SHP77 treated with DMSO at 0.1 percent for 48 hours (cell line): ENCODE measurements at regions not wholly inside any gene's neighbourhood (a gene's known extent, or its start where the extent isn't known, plus 50 kb on each side); places are given as distances from the start of the nearest gene placed in this dataset.
"Not testable (repeated sequence)": the region's sequence is repeated elsewhere in the genome, so short reads cannot be mapped to it uniquely, and the experiment has no call there.

Experiments used
- DNase-seq: peaks from one replicate; lab custom pipeline; 2025; lab: John Stamatoyannopoulos, UW

- DNase-seq = no peak
Observed at GRCh38 chr10:32217216-32217615, 129.7 kb downstream of the EPC1 start.

DNA sequence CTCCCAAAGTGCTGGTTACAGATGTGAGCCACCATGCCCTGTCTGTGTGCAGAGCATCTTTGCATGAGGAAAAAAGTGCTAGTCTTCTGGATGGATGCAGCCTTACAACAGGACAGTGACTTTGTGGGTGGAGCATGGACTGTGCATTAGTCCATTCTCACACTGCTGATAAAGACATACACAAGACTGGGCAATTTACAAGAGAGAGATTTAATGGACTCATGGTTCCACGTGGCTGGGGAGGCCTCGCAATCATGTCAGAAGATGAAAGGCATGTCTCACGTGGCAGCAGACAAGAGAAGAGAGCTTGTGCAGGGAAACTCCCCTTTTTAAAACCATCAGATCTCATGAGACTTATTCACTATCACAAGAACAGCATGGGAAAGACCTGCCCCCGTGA, 133.1 kb downstream of the EPC1 start:
- DNase-seq = not testable (repeated sequence)

GRCh38 chr10:32211046-32211363, 136.0 kb downstream of the EPC1 start:
- DNase-seq = no peak

DNA sequence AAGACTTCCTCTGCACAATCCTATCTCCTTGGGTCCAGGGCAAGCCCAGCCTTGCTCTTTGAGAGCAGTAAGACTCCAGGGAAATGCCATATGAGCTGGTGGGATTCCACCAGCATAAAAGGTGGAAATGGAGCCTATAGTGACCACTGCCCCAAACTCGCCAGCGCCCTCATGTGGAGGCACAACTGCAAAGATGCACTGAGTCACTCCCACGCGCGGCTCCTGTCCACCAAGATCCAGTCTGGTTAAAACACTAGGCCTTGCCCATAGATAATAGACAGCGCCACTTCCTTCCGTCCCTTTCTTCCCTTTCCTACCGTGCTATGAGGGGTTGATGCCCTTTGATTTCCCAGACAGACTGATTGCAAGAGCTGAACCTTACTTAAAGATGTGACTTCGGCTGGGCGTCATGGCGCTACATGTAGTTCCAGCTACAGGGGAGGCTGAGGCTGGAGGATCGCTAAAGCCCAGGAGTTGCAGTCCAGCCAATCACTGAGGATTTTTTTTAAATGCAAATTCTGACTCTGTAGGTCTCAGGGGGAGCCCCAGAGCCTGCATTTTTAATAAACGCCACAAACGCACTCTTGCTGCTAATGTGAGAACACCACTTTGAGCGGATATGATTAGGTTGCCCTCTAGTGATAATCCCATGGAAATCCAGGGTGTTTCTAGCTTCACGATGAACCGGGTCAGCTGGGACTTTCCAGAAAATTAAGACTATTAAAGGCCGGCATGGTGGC, 136.5 kb downstream of the EPC1 start:
- no peak for DNase-seq

- DNase-seq = not testable (repeated sequence)
Observed at GRCh38 chr10:32208005-32208404, 139.0 kb downstream of the EPC1 start.

DNA sequence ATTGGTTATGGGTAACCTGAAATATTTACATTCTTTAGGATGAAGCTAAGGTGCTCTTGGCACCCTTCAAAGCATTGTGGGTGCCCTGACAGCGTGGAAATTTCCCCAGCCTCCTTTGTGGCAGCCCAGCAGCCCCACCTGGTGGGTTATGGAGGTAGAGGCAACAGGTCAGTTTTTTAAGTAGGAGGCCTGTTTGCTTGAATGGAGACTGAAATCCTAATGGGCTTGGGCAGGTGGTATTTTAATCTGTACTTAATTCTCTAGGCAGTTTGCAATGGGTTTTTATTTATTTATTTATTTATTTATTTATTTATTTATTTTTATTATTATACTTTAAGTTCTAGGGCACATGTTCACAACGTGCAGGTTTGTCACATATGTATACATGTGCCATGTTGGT, 139.4 kb downstream of the EPC1 start:
- DNase-seq = peak; percentile 21

DNA sequence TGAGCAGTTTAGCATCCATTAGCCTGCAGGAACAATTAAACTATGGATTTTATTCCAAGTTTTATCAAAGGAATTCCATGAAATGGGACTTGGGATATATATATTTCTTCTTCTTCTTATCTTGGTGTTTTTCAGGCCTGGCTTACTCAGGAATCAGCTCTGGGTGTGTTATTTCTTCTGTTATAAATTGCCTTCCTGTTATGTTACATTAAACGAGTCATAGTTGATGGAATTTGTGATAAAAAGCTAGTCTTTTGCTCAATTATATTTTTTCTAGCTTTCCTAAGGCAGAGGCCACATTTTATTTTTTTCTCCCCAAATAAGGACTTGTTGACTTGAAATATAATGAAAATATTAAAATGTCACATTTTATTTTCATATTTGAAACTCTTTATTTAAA, 141.3 kb downstream of the EPC1 start:
- no peak for DNase-seq

- no peak for DNase-seq
Observed at GRCh38 chr10:32204606-32205005, 142.4 kb downstream of the EPC1 start.

DNA sequence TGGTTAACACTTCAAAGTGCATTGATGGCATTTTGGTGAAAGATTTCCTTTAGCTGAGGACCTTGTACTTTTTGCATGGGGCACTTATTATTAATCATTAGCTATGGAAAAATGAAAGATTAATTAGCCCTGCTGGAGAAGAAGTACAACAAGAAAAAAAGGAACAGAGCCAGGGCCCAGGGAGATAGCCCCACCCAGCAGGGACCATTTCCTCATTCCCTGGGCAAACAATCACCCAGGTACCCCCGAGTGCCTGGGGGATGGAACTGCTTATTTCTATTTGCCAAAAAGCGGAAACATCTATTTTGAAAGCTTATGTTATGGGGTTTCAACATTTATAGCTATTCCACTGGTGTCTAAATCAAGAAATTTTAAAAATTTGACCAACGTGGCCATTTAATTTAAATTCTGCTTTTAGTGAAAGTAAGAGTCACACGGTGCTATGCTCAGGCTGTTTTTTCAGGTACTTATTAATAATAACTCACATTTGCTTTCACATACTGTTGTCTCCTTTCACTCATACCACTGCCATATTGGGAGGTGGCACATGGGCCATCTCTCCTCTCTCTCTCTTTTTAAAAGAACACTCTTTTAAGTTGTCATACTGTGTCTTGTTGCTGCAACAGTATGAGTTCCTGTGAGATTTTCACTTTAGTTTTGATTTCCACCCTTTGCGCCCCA, 143.6 kb upstream of the KIF5B start:
- DNase-seq = no peak

DNA sequence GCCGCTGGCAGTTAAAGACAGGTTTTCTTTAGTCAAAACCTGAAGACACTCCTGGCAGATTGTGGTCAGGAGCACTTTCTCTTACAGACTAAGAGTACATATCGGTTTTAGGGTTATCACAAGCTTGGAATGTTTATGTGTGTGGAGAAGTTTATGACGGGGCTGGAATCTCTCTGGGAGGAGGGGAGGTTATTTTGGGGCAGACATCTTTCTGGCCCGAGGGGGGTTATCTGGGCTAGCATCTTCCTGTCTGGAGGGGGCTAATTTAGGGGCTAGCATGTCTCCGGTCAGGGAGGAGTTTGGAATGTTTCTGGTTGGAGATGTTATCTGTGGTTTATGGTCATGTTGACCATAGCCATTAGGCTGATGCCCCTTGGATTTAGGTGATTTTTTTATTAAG, 141.2 kb upstream of the KIF5B start:
- DNase-seq = no peak

DNA sequence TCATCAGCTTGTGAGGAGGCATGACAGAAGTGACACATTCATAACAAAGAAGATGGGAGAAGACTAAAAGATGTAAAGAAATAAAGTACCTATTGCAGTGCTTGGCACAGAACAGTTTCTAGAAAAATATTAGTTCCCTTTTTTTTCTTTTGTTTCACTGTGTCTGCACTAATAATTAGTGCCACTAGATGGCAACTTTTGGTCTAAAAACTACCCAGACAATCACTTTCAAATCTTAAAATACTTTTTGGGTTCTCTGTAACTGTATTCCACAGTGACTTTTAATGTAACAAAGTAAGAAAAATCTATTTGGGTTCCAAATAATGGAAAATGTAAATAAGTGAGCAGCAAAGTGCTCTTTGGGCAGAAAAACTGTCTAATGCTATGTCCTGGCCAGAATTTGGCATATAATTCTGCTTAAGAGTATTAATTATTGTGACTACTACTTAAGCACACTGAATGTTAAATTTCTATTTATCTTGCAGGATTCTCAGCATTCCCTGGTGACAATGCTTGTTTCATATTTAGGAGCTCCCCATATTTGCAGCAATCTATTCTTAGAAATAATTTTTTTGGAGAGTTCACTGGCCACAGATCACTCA, 134.8 kb upstream of the KIF5B start:
- no peak for DNase-seq

DNA sequence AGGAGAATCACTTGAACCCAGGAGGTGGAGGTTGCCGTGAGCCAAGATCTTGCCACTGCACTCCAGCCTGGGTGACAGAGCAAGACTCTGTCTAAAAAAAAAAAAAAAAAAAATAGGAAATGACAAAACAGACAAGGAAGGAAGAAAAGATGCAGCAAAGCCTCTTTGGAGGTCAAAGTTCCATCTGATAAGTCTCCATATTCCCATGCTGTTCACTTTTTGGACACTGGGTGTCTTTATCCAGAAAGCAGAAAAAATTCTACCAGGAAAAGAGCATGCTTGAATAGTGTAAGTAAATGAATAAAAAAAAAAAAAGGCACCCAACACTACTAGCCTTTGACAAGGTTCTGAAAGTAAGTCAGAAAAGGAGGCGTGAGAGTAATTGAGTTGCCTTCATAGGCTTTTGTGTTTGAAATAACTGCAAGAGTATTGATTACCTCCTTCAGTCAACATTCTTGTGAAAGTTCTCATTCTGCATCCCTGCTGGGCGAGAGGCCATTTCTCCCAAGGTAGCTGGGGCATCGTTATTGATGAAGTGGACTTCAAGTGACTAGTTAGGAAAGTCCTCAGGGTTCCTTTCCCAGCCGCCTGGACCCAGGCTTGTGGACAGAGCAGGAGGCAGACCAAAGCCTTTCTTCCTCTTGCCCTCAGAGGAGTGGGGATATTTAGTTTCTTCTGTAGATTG, 133.3 kb upstream of the KIF5B start:
- no peak for DNase-seq

- DNase-seq = not testable (repeated sequence)
Observed at GRCh38 chr10:32188601-32189000, 132.4 kb upstream of the KIF5B start.

DNA sequence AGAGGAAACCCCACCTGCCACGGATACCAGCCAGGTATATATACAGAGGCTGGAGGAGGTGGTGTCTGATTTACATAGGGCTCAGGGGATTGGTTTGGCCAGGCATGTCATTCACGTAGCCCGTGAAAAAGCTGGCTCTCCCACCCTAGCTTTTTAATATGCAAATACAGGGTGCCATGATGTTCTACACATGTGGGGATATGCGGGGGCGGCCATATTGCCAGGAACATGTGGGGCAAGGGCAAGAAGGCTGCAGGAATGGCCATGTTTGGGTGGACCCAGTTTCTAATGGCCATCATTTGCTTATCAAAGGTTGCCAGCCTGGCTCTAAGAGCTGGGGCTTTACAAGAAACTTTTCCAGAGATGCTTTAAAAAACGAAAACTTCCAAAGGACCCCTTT, 131.5 kb upstream of the KIF5B start:
- no peak for DNase-seq

DNA sequence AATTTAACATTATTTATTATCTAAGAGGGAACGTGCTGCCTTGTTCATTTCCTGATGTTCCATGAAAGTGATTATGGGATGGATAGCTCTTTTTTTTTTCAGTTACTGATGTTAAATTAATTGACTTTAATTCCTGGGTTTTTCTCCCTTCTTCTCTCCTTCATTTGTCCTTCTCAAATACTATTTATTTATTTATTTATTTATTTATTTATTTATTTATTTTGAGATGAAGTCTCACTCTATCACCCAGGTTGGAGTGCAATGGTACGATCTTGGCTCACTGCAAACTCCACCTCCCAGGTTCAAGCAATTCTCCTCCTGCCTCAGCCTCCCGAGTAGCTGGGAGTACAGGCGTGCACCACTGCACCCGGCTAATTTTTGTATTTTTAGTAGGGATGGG, 127.4 kb upstream of the KIF5B start:
- DNase-seq = not testable (repeated sequence)

GRCh38 chr10:32182476-32182875, 126.3 kb upstream of the KIF5B start:
- DNase-seq = no peak

DNA sequence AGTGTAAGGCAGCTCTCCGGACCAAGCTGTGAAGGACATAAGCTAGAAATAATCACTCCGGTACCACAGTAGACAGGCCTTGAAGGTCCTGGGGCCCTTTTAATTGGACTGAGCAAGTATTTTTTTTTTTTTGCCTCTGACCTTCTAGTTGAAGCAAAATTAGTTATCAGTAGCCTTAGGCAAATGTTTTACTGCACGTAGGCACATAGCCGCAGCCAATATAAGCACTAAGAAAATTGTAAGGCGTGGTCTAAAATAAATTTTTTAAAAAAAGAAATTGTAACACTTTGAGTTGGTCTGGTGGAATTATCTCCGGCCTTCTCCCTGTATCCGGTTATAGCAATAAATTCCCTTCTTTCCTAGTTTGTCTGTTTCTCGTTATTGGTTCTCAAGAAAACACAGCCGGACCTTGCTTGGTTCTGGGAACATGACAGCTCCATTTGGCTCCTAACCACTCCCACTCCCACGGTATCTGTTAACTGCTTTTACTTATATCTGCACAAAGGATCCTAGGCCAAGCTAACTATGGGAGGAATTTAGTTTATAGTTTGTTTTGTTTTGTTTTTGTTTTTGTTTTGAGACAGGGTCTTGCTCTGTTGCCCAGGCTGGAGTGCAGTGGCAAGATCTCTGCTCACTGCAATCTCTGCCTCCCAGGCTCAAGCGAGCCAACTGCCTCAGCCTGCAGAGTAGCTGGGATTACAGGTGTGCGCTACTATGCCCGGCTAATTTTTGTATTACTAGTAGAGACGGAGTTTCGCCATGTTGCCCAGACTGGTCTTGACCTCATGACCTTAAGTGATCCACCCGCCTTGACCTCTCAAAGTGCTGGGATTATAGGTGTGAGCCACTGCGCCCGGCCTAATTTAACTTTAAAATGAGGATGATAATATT, 124.4 kb upstream of the KIF5B start:
- no peak for DNase-seq

DNA sequence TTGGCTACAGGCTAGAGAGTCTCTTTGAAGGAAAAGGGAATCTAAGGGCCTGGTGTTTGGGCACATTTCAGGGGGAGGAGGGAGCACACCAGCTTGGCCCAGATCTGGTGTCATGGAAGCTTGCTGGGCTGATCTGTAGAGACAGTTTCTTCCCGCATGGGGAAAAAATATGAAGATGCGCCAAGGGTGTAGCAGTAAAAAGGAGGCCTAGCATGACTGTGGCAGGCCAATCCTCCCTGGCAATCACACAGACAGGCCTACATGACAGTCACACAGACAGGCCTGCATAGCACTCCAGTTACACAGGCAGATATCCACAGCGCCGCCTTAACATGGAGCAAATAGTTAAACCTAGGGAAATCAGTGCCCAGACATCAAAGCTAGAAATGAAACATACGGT, 123.6 kb upstream of the KIF5B start:
- DNase-seq = no peak

DNA sequence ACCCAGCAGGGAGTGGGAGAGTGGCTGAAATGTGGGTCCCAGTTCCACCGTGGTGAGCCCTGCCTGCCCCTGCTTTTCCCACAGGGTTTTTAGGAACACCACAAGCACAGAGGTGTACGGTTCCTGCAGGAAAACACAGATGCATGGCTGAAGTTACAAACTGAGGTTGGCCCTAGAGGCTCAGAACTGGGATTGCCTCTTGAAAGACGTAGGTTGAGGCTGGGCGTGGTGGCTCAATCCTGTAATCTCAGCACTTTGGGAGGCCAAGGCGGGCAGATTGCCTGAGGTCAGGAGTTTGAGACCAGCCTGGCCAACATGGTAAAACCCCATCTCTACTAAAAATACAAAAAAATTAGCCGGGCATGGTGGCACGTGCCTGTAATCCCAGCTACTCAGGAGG, 121.4 kb upstream of the KIF5B start:
- not testable (repeated sequence) for DNase-seq

DNA sequence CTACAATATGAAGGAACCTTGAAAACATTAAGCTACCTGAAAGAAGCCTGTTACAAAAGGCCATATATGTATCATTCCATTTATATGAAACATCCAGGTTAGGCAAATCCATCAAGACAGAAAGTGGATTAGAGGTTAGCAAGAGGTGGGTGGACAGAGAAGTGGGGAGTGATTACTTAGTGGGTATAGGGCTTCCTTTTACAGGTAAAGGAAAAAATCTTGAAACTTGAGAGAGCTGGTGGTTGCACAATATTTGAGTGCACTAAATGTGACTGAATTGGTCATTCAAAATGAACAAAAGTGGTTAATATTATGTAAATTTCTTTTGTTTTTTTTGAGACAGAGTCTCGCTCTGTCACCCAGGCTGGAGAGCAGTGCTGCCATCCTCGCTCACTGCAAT, 119.4 kb upstream of the KIF5B start:
- no peak for DNase-seq

- no peak for DNase-seq
Observed at GRCh38 chr10:32174349-32174893, 118.2 kb upstream of the KIF5B start.

DNA sequence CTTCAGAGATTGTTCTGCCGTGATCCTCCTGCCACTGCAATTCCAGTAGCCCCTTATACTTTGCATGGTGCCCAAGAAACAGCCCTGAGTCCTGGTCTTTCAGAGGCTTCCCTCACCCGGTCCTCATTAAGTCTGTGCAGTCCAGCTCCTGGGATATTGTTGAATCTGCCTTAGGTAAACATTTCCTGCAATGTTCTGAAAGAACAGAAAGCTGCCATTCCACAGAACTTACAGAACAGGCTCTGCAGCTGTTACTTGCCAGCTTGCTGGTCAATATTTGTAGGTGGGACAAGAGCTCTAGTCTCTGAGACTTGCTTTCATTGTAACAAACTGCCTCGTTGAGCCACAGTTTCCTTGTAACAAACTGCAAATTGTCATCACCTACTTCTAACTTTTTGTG, 115.0 kb upstream of the KIF5B start:
- no peak for DNase-seq
